GM12874 (cell line): ENCODE measurements at regions not wholly inside any gene's neighbourhood (a gene's known extent, or its start where the extent isn't known, plus 50 kb on each side); places are given as distances from the start of the nearest gene placed in this dataset.

Source experiments
- CTCF ChIP-seq: IDR thresholded peaks from 2 replicates; pipeline ENCODE4 v1.5.1; 2011; ENCODE audit warnings: low read depth, mild to moderate bottlenecking, control low read depth, low read length, moderate library complexity; ENCODE audit not compliant: insufficient read depth

- no peak for TF ChIP-seq CTCF
Measured at GRCh38 chr12:88342251-88342806, 200.2 kb downstream of the TMTC3 start.

GRCh38 chr12:88351146-88351545, 209.0 kb downstream of the TMTC3 start:
- TF ChIP-seq CTCF, result no peak

- no peak for TF ChIP-seq CTCF
Measured at GRCh38 chr12:88354691-88355090, 212.6 kb downstream of the TMTC3 start.

- TF ChIP-seq CTCF, result no peak
Measured at GRCh38 chr12:88360343-88360742, 218.2 kb downstream of the TMTC3 start.

- TF ChIP-seq CTCF, result no peak
Measured at GRCh38 chr12:88361493-88361892, 218.8 kb downstream of the KITLG start.

- no peak for TF ChIP-seq CTCF
Measured at GRCh38 chr12:88362439-88362838, 217.8 kb downstream of the KITLG start.

GRCh38 chr12:88365403-88365802, 214.9 kb downstream of the KITLG start:
- TF ChIP-seq CTCF, result no peak
